ENCODE measurements at regions not wholly inside any gene's neighbourhood (a gene's known extent, or its start where the extent isn't known, plus 50 kb on each side); places are given as distances from the start of the nearest gene placed in this dataset.

DNA sequence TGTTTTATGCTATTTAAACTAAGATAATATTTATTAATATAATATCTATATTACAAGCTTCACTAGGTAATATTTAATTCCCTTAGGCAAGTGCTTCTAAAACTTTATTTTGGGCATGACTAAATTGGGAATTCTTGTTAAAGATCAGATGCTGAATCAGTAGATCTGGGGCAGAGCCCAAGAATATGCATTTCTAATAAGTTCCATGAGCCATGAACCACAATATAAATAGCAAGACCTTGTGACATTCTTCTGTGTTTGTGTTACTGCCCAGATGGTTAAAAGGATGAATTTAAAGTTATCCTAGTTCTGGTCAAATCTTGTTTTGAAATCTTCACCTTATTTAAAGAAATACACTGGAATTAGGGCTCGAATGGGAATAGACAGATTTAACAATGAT is 258.4 kb upstream of the CACNA2D1 start:
- no peaks in the 10 kb centered on the region for H3K9me3 Mint-ChIP-seq
- CTCF ChIA-PET = no interaction called here
- no peak overlapping the region for H3K4me3 Mint-ChIP-seq
- no peak for TF ChIP-seq CTCF (IDR thresholded peaks at IDR 0.05)
- no peaks in the 10 kb centered on the region for H3K27me3 Mint-ChIP-seq
- no peak for ATAC-seq
- no peaks in the 10 kb centered on the region for H3K4me1 Mint-ChIP-seq (ENCODE audit: low read depth)
- H3K36me3 Mint-ChIP-seq (ENCODE audit: low read depth) = no peaks in the 10 kb centered on the region
- intact Hi-C loops (cut with micrococcal nuclease) = no loop called here
- DNase-seq = no peak
- H3K27ac Mint-ChIP-seq = no peak overlapping the region
- POLR2A ChIA-PET = no interaction called here

DNA sequence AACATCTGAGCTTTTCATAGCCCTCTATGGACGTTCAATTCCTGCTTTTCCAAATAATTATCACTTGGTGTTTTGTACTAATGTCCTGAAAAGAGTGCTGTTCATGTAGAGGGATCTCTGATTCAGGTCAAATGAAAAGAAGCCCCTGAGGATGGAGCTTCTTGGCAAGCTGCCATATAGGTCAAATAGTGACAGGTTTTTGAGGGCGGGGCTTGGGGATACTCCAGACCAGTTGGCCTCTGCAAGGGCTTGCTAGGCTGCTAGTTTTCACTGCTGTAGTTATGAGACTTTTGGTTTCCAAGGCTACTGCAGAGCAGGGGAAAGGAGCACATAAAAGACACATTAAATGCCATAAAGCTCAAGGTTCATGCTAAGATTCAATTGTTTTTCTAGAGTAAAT is 257.2 kb upstream of the CACNA2D1 start:
- no peaks in the 10 kb centered on the region for H3K4me1 Mint-ChIP-seq (ENCODE audit: low read depth)
- H3K27me3 Mint-ChIP-seq = no peaks in the 10 kb centered on the region
- ChIA-PET CTCF (interaction anchor here (1.4 kb wide), 1 partner anchor 32 kb away, joined by 3 read pairs; no protein-coding TSS in a partner anchor), POLR2A (no interaction called here)
- no peaks in the 10 kb centered on the region for H3K36me3 Mint-ChIP-seq (ENCODE audit: low read depth)
- intact Hi-C loops (cut with micrococcal nuclease) = no loop called here
- H3K4me3 Mint-ChIP-seq = no peak overlapping the region
- DNase-seq = no peak
- no peak for TF ChIP-seq CTCF (IDR thresholded peaks at IDR 0.05)
- no peaks in the 10 kb centered on the region for H3K9me3 Mint-ChIP-seq
- H3K27ac Mint-ChIP-seq = no peak overlapping the region
- ATAC-seq = no peak

- peaks cover 1% of the 10 kb centered on the region for H3K9me3 Mint-ChIP-seq
- POLR2A ChIA-PET = no interaction called here
- no peak overlapping the region for H3K27ac Mint-ChIP-seq
- TF ChIP-seq CTCF (IDR thresholded peaks at IDR 0.05) = no peak
- no peaks in the 10 kb centered on the region for H3K4me1 Mint-ChIP-seq (ENCODE audit: low read depth)
- intact Hi-C loops (cut with micrococcal nuclease) = no loop called here
- H3K36me3 Mint-ChIP-seq (ENCODE audit: low read depth) = no peaks in the 10 kb centered on the region
- ATAC-seq = no peak
- CTCF ChIA-PET = no interaction called here
- no peak for DNase-seq
- H3K27me3 Mint-ChIP-seq = no peaks in the 10 kb centered on the region
- H3K4me3 Mint-ChIP-seq = no peak overlapping the region
Measured at GRCh38 chr7:82699773-82700186, 256.2 kb upstream of the CACNA2D1 start.

GRCh38 chr7:82697897-82698296 is 254.3 kb upstream of the CACNA2D1 start:
- ATAC-seq = no peak
- no peak overlapping the region for H3K4me3 Mint-ChIP-seq
- H3K9me3 Mint-ChIP-seq = peaks cover 3% of the 10 kb centered on the region
- H3K27me3 Mint-ChIP-seq = no peaks in the 10 kb centered on the region
- ChIA-PET CTCF (no interaction called here), POLR2A (no interaction called here)
- H3K4me1 Mint-ChIP-seq (ENCODE audit: low read depth) = no peaks in the 10 kb centered on the region
- no peaks in the 10 kb centered on the region for H3K36me3 Mint-ChIP-seq (ENCODE audit: low read depth)
- TF ChIP-seq CTCF (IDR thresholded peaks at IDR 0.05) = no peak
- no peak for DNase-seq
- H3K27ac Mint-ChIP-seq = no peak overlapping the region
- intact Hi-C loops (cut with micrococcal nuclease) = no loop called here

GRCh38 chr7:82696631-82697030 is 253.1 kb upstream of the CACNA2D1 start:
- no peak for TF ChIP-seq CTCF (IDR thresholded peaks at IDR 0.05)
- ChIA-PET CTCF (no interaction called here), POLR2A (no interaction called here)
- Mint-ChIP-seq H3K27me3 (no peaks in the 10 kb centered on the region), H3K4me1 (ENCODE audit: low read depth) (no peaks in the 10 kb centered on the region), H3K9me3 (peaks cover 3% of the 10 kb centered on the region), H3K27ac (no peak overlapping the region), H3K36me3 (ENCODE audit: low read depth) (no peaks in the 10 kb centered on the region), H3K4me3 (no peak overlapping the region)
- intact Hi-C loops (cut with micrococcal nuclease) = no loop called here
- DNase-seq = no peak
- no peak for ATAC-seq
